ENCODE measurements at regions not wholly inside any gene's neighbourhood (a gene's known extent, or its start where the extent isn't known, plus 50 kb on each side); places are given as distances from the start of the nearest gene placed in this dataset.

DNA sequence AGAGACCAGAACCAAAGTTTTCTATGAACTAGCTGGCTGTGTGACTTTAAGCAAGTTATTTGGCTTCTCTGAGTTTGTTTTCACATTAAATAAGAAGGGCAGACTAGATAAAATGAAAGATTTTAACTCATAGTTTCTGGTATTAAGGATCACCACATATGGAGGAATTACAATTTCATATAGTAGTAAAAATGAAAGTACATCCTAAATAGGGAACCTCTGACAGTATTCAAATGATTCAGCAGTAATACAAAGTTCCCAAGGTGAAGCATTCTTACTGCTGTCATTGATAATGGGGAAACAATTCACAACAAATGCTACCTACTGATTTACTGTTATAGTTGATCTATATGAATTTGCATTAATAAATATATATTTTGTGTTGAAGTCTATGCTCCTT, 170.3 kb upstream of the VRK2 start:
- H3K79me2 ChIP-seq (ENCODE audit: insufficient read depth, low read length), result no peaks in the 10 kb centered on the region
- H2AFZ ChIP-seq (ENCODE audit: low read depth, low read length, severe bottlenecking), result no peak overlapping the region
- H3K4me2 ChIP-seq (ENCODE audit: low read depth, low read length, poor library complexity, severe bottlenecking), result no peak overlapping the region
- H3K36me3 ChIP-seq (ENCODE audit: low read length), result no peaks in the 10 kb centered on the region
- H4K20me1 ChIP-seq (ENCODE audit: low read depth, low read length), result no peaks in the 10 kb centered on the region
- H3K27me3 ChIP-seq (ENCODE audit: low read length), result no peaks in the 10 kb centered on the region
- H3K9me3 ChIP-seq (ENCODE audit: insufficient read depth, low read length), result no peaks in the 10 kb centered on the region
- no peak overlapping the region for H3K9ac ChIP-seq (ENCODE audit: low read length)
- no peaks in the 10 kb centered on the region for H3F3A ChIP-seq (ENCODE audit: insufficient read depth)
- no peak for TF ChIP-seq EZH2phosphoT487 (conservative IDR thresholded peaks at IDR 0.05; ENCODE audit: low read length)
- TF ChIP-seq, protein P1, sequence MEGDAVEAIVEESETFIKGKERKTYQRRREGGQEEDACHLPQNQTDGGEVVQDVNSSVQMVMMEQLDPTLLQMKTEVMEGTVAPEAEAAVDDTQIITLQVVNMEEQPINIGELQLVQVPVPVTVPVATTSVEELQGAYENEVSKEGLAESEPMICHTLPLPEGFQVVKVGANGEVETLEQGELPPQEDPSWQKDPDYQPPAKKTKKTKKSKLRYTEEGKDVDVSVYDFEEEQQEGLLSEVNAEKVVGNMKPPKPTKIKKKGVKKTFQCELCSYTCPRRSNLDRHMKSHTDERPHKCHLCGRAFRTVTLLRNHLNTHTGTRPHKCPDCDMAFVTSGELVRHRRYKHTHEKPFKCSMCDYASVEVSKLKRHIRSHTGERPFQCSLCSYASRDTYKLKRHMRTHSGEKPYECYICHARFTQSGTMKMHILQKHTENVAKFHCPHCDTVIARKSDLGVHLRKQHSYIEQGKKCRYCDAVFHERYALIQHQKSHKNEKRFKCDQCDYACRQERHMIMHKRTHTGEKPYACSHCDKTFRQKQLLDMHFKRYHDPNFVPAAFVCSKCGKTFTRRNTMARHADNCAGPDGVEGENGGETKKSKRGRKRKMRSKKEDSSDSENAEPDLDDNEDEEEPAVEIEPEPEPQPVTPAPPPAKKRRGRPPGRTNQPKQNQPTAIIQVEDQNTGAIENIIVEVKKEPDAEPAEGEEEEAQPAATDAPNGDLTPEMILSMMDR (IDR thresholded peaks at IDR 0.05; ENCODE audit: insufficient read depth, low read length, poor library complexity, severe bottlenecking), result no peak
- H3K4me3 ChIP-seq (ENCODE audit: insufficient read depth, low read length, poor library complexity, severe bottlenecking), result no peak overlapping the region
- H3K9me2 ChIP-seq (replicated peaks; ENCODE audit: insufficient read depth, low read length), result no peaks in the 10 kb centered on the region
- H3K27ac ChIP-seq (ENCODE audit: low read depth, low read length), result no peak overlapping the region

DNA sequence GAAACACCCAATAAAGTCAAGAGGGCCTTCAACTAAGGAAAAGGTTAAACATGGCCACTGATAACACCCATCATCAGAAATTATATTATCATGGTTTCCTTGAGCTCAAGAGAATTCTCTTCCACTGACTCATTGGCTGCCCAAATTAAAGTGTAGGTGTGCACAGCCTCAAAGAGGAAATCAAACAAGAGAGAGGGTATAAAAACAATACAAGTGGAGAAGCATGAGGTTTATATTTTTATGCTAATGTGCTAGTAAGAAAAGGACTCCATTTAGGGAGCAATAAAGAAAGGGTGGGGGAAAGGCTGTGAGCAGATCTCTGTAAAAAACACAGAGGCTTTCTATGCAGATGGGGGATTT, 168.8 kb upstream of the VRK2 start:
- Histone ChIP-seq H3K27ac (ENCODE audit: low read depth, low read length) (no peak overlapping the region), H3K9me3 (ENCODE audit: insufficient read depth, low read length) (no peaks in the 10 kb centered on the region), H4K20me1 (ENCODE audit: low read depth, low read length) (no peaks in the 10 kb centered on the region), H3K36me3 (ENCODE audit: low read length) (no peaks in the 10 kb centered on the region), H3K9me2 (replicated peaks; ENCODE audit: insufficient read depth, low read length) (no peaks in the 10 kb centered on the region), H3K27me3 (ENCODE audit: low read length) (no peaks in the 10 kb centered on the region), H3K9ac (ENCODE audit: low read length) (no peak overlapping the region), H3K4me2 (ENCODE audit: low read depth, low read length, poor library complexity, severe bottlenecking) (no peak overlapping the region), H3F3A (ENCODE audit: insufficient read depth) (no peaks in the 10 kb centered on the region), H2AFZ (ENCODE audit: low read depth, low read length, severe bottlenecking) (no peak overlapping the region), H3K4me3 (ENCODE audit: insufficient read depth, low read length, poor library complexity, severe bottlenecking) (no peak overlapping the region), H3K79me2 (ENCODE audit: insufficient read depth, low read length) (no peaks in the 10 kb centered on the region)
- TF ChIP-seq, protein P1 (IDR thresholded peaks at IDR 0.05; ENCODE audit: insufficient read depth, low read length, poor library complexity, severe bottlenecking), result no peak
- TF ChIP-seq EZH2phosphoT487 (conservative IDR thresholded peaks at IDR 0.05; ENCODE audit: low read length), result no peak

DNA sequence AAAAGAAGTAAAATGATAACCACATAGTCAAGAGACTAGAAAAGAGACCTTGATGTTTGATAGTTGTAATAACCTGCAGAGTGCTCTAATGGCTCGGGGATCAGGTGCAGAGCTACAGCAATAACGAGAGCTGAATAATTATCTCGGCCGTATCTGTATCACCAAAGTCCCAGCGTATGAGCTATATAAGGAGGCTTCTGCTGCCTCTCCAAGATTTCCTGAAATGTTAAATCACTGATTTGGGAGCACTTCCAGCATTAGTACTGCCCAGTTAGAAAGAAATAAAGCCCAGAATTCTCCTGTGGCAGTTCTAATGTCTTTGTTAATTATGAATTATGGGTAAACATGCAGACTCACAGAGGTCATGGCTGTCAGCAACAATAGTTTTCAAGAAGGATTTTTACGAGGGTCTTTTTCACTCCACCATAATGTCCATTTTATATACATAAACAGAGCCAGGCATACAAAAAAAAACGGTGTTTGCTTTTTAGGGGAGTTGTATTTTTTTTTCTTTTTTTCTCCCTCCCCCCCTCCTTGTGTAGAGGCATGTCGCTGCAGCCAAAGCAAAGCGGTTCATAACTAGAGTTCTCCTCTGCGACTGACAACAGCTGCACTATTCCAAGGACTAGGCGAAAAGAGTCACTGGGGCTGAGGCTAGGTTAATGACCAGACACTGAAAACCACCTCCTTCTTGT, 168.3 kb upstream of the VRK2 start:
- Histone ChIP-seq H2AFZ (ENCODE audit: low read depth, low read length, severe bottlenecking) (no peak overlapping the region), H3K9ac (ENCODE audit: low read length) (no peak overlapping the region), H4K20me1 (ENCODE audit: low read depth, low read length) (no peaks in the 10 kb centered on the region), H3K4me3 (ENCODE audit: insufficient read depth, low read length, poor library complexity, severe bottlenecking) (no peak overlapping the region), H3K79me2 (ENCODE audit: insufficient read depth, low read length) (no peaks in the 10 kb centered on the region), H3K4me2 (ENCODE audit: low read depth, low read length, poor library complexity, severe bottlenecking) (no peak overlapping the region), H3K27me3 (ENCODE audit: low read length) (no peaks in the 10 kb centered on the region), H3F3A (ENCODE audit: insufficient read depth) (no peaks in the 10 kb centered on the region), H3K9me2 (replicated peaks; ENCODE audit: insufficient read depth, low read length) (no peaks in the 10 kb centered on the region), H3K9me3 (ENCODE audit: insufficient read depth, low read length) (no peaks in the 10 kb centered on the region), H3K36me3 (ENCODE audit: low read length) (no peaks in the 10 kb centered on the region), H3K27ac (ENCODE audit: low read depth, low read length) (no peak overlapping the region)
- TF ChIP-seq, protein P1 (IDR thresholded peaks at IDR 0.05; ENCODE audit: insufficient read depth, low read length, poor library complexity, severe bottlenecking), result no peak
- no peak for TF ChIP-seq EZH2phosphoT487 (conservative IDR thresholded peaks at IDR 0.05; ENCODE audit: low read length)

All from SU-DHL-6 (cell line).